ENCODE measurements at regions not wholly inside any gene's neighbourhood (a gene's known extent, or its start where the extent isn't known, plus 50 kb on each side); places are given as distances from the start of the nearest gene placed in this dataset.

DNA sequence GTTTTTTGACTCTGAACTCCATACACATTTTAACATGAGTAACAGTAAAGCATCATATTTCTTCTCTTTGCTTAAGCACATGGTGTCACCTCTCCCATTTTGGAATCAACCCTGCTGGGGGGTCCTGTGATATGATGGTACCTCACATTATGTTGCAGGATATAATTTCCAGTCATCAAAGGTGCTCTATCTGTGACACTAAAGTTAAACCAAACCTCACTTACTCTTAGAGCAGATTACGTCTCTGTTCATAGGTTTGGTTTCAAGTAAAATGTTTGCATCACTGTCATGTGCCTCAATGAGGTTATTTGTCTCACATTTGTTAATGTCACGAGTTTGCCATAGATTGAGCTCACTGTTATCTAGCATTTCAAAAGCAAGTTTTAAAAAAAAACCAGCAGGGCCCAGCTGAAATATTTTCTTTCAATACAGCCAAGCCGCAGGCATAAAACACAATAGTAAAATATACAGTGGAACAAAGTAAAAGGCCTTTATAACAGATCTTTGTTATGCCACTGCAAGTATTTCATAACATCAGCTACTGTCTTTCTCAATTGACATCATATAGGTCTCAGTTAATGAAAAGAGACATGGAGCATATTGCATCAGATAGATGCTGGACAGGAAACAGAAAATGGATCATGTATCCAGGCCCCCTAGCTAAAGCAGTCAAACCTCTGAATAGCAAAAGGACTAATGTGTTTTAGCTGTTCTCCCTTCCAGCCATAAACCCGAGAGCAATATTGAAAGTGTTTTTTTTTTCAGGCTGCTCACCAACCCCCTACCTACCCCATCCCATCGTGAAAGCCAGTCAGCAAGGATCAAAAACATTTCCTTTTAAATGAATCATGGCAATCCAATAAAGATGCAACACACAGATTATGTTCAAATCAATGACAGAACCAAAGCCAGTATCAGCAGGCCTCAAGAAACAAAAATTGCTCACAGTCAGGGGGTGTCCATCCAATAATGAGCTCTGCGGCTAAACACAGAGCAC, 182.1 kb upstream of the ITGA1 start:
- no peaks in the 10 kb centered on the region for H3K4me1 Mint-ChIP-seq (ENCODE audit: low read depth, unreplicated experiment)
- H3K4me3 Mint-ChIP-seq (ENCODE audit: unreplicated experiment) = no peak overlapping the region
- Histone ChIP-seq H3K4me1 (ENCODE audit: insufficient read depth, low read length) (no peaks in the 10 kb centered on the region), H4K20me1 (ENCODE audit: insufficient read depth, low read length) (no peaks in the 10 kb centered on the region), H3K27ac (ENCODE audit: low read depth, low read length) (no peak overlapping the region), H3K79me2 (ENCODE audit: insufficient read depth, low read length) (no peaks in the 10 kb centered on the region), H3K4me3 (ENCODE audit: insufficient read depth, low read depth, low read length) (no peak overlapping the region), H2AFZ (ENCODE audit: low read depth, low read length) (no peak overlapping the region), H3K27me3 (ENCODE audit: insufficient read depth, low read length) (no peaks in the 10 kb centered on the region), H3K4me2 (ENCODE audit: low read length) (no peak overlapping the region), H3K36me3 (ENCODE audit: insufficient read depth, low read length) (no peaks in the 10 kb centered on the region), H3K9me3 (ENCODE audit: insufficient read depth, low read depth, low read length) (no peaks in the 10 kb centered on the region), H3K9ac (ENCODE audit: low read length) (no peak overlapping the region)
- TF ChIP-seq, protein P1, sequence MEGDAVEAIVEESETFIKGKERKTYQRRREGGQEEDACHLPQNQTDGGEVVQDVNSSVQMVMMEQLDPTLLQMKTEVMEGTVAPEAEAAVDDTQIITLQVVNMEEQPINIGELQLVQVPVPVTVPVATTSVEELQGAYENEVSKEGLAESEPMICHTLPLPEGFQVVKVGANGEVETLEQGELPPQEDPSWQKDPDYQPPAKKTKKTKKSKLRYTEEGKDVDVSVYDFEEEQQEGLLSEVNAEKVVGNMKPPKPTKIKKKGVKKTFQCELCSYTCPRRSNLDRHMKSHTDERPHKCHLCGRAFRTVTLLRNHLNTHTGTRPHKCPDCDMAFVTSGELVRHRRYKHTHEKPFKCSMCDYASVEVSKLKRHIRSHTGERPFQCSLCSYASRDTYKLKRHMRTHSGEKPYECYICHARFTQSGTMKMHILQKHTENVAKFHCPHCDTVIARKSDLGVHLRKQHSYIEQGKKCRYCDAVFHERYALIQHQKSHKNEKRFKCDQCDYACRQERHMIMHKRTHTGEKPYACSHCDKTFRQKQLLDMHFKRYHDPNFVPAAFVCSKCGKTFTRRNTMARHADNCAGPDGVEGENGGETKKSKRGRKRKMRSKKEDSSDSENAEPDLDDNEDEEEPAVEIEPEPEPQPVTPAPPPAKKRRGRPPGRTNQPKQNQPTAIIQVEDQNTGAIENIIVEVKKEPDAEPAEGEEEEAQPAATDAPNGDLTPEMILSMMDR (IDR thresholded peaks at IDR 0.05; ENCODE audit: insufficient read depth, low read depth, low read length) = no peak
- TF ChIP-seq EZH2 (IDR thresholded peaks at IDR 0.05; ENCODE audit: insufficient read depth, low read length) = no peak
- no peaks in the 10 kb centered on the region for H3K9me3 Mint-ChIP-seq (ENCODE audit: unreplicated experiment)
- no peak for FAIRE-seq
- H3K36me3 Mint-ChIP-seq (ENCODE audit: low read depth, unreplicated experiment) = no peaks in the 10 kb centered on the region
- H3K27me3 Mint-ChIP-seq (ENCODE audit: low read depth, unreplicated experiment) = no peaks in the 10 kb centered on the region
- H3K27ac Mint-ChIP-seq (ENCODE audit: unreplicated experiment) = no peak overlapping the region
- DNase-seq (ENCODE audit: low read depth) = no peak

DNA sequence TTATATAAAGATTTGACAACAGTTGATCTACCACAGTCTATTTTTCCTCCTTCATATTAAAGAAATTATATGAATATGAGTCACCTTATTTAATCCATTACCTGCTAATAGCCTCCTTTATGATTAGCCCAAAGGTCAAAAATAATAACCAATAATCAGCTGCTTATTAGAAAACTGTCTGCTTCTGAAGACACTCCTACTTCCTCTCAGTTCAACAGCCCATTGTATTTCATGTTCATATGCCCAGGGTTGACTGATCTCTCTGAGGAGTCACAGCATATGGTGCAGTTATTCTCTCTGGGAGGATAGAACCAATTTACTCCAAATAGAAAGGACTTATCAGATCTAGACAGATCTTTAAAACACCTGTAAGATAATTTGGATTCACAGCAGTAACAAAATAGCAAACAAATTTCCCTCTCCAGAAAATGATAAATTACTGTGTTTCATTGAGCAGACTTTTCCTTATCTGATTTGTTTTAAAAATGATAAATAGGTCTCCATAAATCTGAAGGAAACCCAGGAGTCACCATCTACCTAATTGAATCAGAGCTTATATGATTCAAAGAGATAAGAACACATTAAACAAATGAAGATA, 180.4 kb upstream of the ITGA1 start:
- TF ChIP-seq, protein P1 (IDR thresholded peaks at IDR 0.05; ENCODE audit: insufficient read depth, low read depth, low read length) = no peak
- no peak for TF ChIP-seq EZH2 (IDR thresholded peaks at IDR 0.05; ENCODE audit: insufficient read depth, low read length)
- H2AFZ ChIP-seq (ENCODE audit: low read depth, low read length) = no peak overlapping the region
- no peak for FAIRE-seq

More for the DNA sequence above, 180.4 kb upstream of the ITGA1 start:
- H3K4me2 ChIP-seq (ENCODE audit: low read length) = no peak overlapping the region
- Mint-ChIP-seq H3K36me3 (ENCODE audit: low read depth, unreplicated experiment) (no peaks in the 10 kb centered on the region), H3K27ac (ENCODE audit: unreplicated experiment) (no peak overlapping the region), H3K27me3 (ENCODE audit: low read depth, unreplicated experiment) (no peaks in the 10 kb centered on the region), H3K4me3 (ENCODE audit: unreplicated experiment) (no peak overlapping the region), H3K9me3 (ENCODE audit: unreplicated experiment) (no peaks in the 10 kb centered on the region), H3K4me1 (ENCODE audit: low read depth, unreplicated experiment) (no peaks in the 10 kb centered on the region)
- H4K20me1 ChIP-seq (ENCODE audit: insufficient read depth, low read length) = no peaks in the 10 kb centered on the region
- no peaks in the 10 kb centered on the region for H3K36me3 ChIP-seq (ENCODE audit: insufficient read depth, low read length)
- H3K4me3 ChIP-seq (ENCODE audit: insufficient read depth, low read depth, low read length) = no peak overlapping the region
- H3K27me3 ChIP-seq (ENCODE audit: insufficient read depth, low read length) = no peaks in the 10 kb centered on the region
- no peaks in the 10 kb centered on the region for H3K79me2 ChIP-seq (ENCODE audit: insufficient read depth, low read length)
- no peak overlapping the region for H3K27ac ChIP-seq (ENCODE audit: low read depth, low read length)
- H3K9me3 ChIP-seq (ENCODE audit: insufficient read depth, low read depth, low read length) = no peaks in the 10 kb centered on the region
- H3K4me1 ChIP-seq (ENCODE audit: insufficient read depth, low read length) = no peaks in the 10 kb centered on the region
- no peak overlapping the region for H3K9ac ChIP-seq (ENCODE audit: low read length)
- DNase-seq (ENCODE audit: low read depth) = no peak
